NCI-H2196 treated with DMSO at 0.1 percent for 48 hours (cell line): ENCODE measurements at regions not wholly inside any gene's neighbourhood (a gene's known extent, or its start where the extent isn't known, plus 50 kb on each side); places are given as distances from the start of the nearest gene placed in this dataset.

Experiments used
- DNase-seq: peaks from one replicate; lab custom pipeline; 2025; ENCODE audit not compliant: unreplicated experiment; lab: John Stamatoyannopoulos, UW

DNA sequence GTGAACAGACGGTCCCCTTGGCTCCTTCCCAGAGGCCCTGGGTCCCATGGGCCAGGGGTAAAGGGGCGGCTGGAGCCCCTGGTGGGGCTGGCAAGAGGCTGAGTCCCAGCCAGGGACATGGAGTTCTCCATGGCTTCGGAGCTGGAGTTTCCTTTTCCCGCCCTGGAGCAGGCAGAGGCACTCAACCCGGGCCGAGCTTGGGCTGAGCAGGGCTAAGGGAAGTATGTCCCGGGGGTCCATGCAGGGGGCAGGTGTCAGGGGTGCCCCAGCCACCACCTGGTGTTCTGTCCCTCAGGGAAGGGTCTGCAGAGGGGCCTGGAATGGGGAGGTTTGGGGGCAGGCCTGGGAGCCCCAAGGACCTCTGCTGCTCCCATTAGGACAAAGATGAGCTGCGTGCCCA lies 54.0 kb upstream of the TPM4 start:
- DNase-seq = no peak

DNA sequence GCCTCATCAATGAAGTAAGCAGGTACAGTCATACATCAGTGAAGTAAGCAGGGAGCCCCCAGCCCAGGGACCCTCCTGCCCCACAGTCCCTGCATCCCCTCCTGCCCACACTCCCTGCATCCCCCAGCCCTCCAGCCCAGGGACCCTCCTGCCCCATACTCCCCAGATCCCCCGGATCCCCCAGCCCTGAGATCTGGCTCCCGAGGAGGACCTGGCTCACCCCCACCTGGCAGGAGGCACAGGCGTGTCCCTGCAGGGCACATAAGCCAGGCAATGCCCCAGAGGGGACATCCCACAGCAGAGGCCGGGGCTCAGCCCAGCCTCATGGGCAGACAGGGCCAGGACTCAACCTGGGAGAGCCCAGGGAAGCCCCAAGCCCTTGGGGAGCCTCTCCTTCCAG lies 53.6 kb upstream of the TPM4 start:
- DNase-seq = no peak

DNA sequence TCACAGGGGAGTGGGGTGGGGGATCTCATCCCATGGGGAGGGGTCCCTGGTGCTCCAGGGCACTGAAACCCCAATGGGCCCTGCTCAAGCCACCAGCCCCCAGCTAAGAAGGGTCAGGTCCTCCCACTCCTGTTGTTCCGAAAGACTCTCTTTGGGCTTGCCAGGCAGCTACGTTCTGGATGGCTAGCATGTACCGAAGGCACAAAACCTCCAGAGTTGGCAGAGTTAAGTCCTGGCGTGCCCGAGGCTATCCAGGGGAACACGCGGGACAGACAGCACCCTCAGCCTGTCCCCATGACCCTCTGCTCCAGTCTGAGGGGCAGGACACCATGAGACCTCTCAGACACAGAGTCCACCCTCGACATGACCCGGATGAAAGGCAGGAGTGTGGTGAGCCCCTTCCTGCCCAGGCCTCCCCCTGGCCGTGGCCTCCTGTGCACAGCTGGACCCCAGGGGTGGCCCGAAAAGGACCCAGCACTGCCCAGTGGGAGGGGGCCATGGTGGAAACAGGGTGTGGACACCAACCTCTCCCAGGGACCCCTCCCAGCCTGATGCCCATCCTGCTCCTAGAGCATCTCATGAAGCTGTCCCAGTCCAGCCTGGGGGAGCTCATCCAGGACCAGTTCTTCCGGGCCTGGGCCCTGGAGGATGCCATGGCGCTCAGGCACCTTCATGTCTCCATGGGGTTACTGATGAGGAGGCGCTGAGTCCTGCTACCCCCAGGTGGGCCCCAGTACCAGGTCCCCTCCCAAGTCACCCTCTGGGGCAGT lies 53.0 kb upstream of the TPM4 start:
- DNase-seq = no peak

DNA sequence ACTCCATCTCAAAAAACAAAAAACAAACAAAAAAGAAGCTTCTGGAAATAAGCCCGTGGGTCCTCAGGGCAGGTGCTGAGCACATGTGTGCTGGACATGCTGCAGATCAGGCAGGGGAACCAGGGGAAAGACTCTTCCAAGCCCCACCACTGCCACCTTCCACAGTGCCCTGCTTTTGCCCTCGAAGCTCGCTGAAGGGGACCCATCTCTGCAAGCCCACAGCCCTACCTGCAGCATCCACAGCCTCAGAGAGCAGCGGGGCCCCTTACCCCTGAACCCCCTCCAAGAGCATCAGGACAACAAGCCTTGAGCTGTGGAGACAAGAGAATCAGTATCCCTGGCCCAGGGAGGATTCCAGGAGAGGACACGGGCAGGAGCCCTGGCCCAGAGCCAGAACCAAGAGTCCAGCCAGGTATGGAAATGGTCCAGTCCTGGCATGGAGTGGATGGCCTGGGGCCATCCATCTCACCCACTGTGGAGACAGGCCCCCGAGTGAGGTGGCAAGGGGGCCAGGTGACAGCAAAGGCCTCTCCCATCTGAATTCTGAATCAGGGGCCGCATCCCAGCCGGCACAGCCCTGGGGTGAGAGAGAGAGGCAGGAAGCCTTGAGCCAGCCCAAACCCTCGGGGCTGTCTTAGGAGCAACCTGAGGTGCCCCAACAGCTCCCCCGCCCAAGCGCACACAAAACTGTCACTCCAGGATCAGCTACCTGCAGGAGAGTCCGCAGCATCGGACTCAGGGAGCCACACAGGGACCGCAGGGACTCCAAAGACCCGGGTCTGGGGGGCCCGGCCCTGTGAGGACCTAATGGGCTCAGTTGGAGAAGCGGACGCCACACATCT lies 51.8 kb upstream of the TPM4 start:
- DNase-seq = no peak

DNA sequence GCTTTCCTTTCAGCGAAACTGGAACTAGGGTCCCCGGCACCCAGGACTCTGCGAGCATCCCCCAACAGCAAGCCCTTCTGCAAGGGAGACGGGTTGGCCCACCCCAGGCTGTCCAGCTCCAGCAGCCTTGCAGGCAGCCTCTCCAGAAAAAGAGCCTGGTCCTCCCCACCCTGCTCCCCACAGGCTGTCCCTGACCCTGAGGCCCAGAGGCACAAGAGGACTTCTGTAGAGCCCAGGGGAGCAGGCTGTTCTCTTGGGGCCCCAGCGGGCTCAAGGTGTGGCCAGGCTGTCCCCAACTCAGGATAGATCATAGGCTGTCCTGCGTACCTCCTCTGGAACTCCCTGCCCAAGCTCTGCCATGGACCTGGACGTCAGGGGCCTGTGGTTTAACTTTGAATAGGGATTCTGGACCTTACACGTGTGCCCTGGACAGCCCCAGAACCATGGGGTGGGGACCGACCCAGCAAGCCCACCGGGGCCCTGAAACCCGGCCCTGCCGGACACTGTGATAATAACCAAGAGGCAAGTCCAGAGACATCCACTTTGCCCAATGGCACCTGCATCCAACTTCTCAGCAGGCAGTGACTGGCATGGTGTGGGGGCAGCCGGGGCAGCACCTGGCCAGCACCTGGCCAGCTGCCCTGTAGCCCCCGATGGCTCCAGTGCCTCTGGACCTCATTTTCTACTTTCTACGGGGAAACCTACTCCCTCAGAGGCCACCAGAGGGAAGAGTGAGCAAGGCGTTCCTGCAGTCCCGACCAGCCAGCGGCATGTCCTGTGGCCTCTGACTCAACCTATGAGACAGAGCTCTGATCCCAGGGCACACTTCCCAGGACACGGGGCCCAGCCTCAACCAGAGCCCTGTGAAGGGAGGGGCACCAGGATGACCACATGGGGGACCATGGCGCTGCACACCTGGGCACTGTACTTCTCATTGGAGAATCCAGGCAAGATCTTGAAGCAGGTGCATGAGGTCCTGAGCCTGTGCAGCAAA lies 50.9 kb upstream of the TPM4 start:
- DNase-seq = no peak

DNA sequence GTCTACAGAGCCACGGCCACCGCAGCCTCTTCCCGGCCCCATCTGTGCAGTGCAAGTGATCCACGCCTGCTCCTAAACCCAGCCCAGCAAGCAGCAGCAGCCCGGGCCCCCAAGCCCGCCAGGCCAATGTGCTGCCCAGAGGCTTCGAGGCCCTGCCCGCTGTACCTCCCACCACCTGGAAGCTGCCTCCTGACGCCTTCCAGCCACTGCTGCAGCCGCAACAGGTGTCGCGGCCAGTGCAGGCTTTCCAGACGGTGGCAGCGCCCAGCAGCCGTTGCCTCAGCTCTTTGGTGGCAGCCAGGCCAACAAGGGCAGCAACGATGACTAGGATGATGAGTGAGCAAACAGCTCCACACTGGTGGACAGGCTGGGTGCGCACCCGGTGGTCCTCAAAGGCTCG lies 50.2 kb upstream of the TPM4 start:
- no peak for DNase-seq
